GM18909 (cell line): ENCODE measurements at regions not wholly inside any gene's neighbourhood (a gene's known extent, or its start where the extent isn't known, plus 50 kb on each side); places are given as distances from the start of the nearest gene placed in this dataset.
"Not testable (repeated sequence)": the region's sequence is repeated elsewhere in the genome, so short reads cannot be mapped to it uniquely, and the experiment has no call there.

ENCODE experiments used
- ATAC-seq: cut with Tn5 transposase; IDR thresholded peaks from one replicate; pipeline ENCODE4 v1.9.1; 2021; ENCODE audit warnings: mild to moderate bottlenecking; ENCODE audit not compliant: unreplicated experiment, poor library complexity

GRCh38 chr1:214856843-214857242 is 225.7 kb upstream of the KCNK2 start:
- ATAC-seq, result no peak

- no peak for ATAC-seq
Measured at GRCh38 chr1:214857716-214858115, 224.8 kb upstream of the KCNK2 start.

- no peak for ATAC-seq
Measured at GRCh38 chr1:214859647-214860046, 222.9 kb upstream of the KCNK2 start.

GRCh38 chr1:214861615-214862014 is 220.9 kb upstream of the KCNK2 start:
- no peak for ATAC-seq

GRCh38 chr1:214862421-214862820 is 220.1 kb upstream of the KCNK2 start:
- ATAC-seq, result no peak

GRCh38 chr1:214864896-214865688 is 217.4 kb upstream of the KCNK2 start:
- ATAC-seq, result no peak

GRCh38 chr1:214870426-214870825 is 212.1 kb upstream of the KCNK2 start:
- not testable (repeated sequence) for ATAC-seq

- ATAC-seq, result no peak
Measured at GRCh38 chr1:214880956-214881355, 201.6 kb upstream of the KCNK2 start.

GRCh38 chr1:214882616-214883015 is 199.9 kb upstream of the KCNK2 start:
- no peak for ATAC-seq

GRCh38 chr1:214895011-214895600 is 187.4 kb upstream of the KCNK2 start:
- no peak for ATAC-seq

- no peak for ATAC-seq
Measured at GRCh38 chr1:214896921-214897320, 185.6 kb upstream of the KCNK2 start.

- no peak for ATAC-seq
Measured at GRCh38 chr1:214897581-214897980, 185.0 kb upstream of the KCNK2 start.

- no peak for ATAC-seq
Measured at GRCh38 chr1:214898161-214898560, 184.4 kb upstream of the KCNK2 start.

- ATAC-seq, result no peak
Measured at GRCh38 chr1:214898718-214899117, 183.8 kb upstream of the KCNK2 start.

- ATAC-seq, result no peak
Measured at GRCh38 chr1:214899908-214900460, 182.6 kb upstream of the KCNK2 start.

GRCh38 chr1:214900590-214900989 is 181.9 kb upstream of the KCNK2 start:
- ATAC-seq, result no peak

GRCh38 chr1:214901718-214902117 is 180.8 kb upstream of the KCNK2 start:
- no peak for ATAC-seq

GRCh38 chr1:214902636-214903320 is 179.8 kb upstream of the KCNK2 start:
- no peak for ATAC-seq

GRCh38 chr1:214912127-214912526 is 170.4 kb upstream of the KCNK2 start:
- no peak for ATAC-seq

GRCh38 chr1:214913966-214914365 is 168.6 kb upstream of the KCNK2 start:
- ATAC-seq, result no peak

GRCh38 chr1:214917081-214917635 is 165.4 kb upstream of the KCNK2 start:
- no peak for ATAC-seq
